GM12878 (cell line): ENCODE measurements at regions not wholly inside any gene's neighbourhood (a gene's known extent, or its start where the extent isn't known, plus 50 kb on each side); places are given as distances from the start of the nearest gene placed in this dataset.

Experiments
- ATAC-seq: fragments of 200-7000 bp; cut with Tn5 transposase; 3 replicates; pipeline ENCODE4 v1.9.1; 2020; ENCODE audit warnings: mild to moderate bottlenecking, moderate library complexity
- BruUV-seq: library from RNA; stranded (reverse); fragments of 400-500 nt; replicated peaks from 2 replicates; lab custom pipeline; 2021; lab: Mats Ljungman, UMichigan
- CTCF ChIA-PET: fragments of 300-600 bp; sonication (Branson Sonifier 250); formaldehyde crosslinking; extraction: SDS; loops from one replicate; lab custom pipeline; 2021; ENCODE audit warnings: inconsistent platforms; lab: Yijun Ruan, JAX
- POLR2A ChIA-PET: fragments of 350-600 bp; formaldehyde crosslinking; extraction: SDS; loops from one replicate; lab custom pipeline; 2021; ENCODE audit warnings: inconsistent platforms; lab: Charles Lee
- RAD21 ChIA-PET: fragments of 300-600 bp; sonication (Branson Sonifier 250); formaldehyde crosslinking; loops from one replicate; lab custom pipeline; 2023; ENCODE audit warnings: antibody characterized with exemption; ENCODE audit not compliant: unreplicated experiment; lab: Charles Lee
- SMC1A ChIA-PET: fragments of 300-600 bp; sonication (Branson Sonifier 250); formaldehyde crosslinking; loops from one replicate; lab custom pipeline; 2023; ENCODE audit not compliant: unreplicated experiment, uncharacterized antibody; lab: Charles Lee
- DNase-seq: peaks from one replicate; pipeline ENCODE4 v3.0.0-alpha.2; 2011; ENCODE audit warnings: low read depth, low spot score
- FAIRE-seq: peaks from 3 replicates; lab custom pipeline; 2011; peaks lifted over from hg19 to GRCh38; lab: Jason Lieb, UNC
- H2AFZ ChIP-seq: 2 replicates; pipeline ENCODE4 v1.6.0; 2011; ENCODE audit warnings: low read depth, low read length, control low read depth; ENCODE audit not compliant: control insufficient read depth
- H3K27ac ChIP-seq: 2 replicates; pipeline ENCODE4 v1.5.1; 2011; ENCODE audit warnings: control low read depth; ENCODE audit not compliant: control insufficient read depth, insufficient read depth
- H3K27me3 ChIP-seq, 2 experiments: replicated peaks in 1 of 2; 2 replicates each; pipeline versions ENCODE4 v1.6.0 to v1.6.1; 2011; ENCODE audit warnings: low read length in 1 of 2; ENCODE audit not compliant: control insufficient read depth in 2 of 2, insufficient read depth in 2 of 2
- H3K36me3 ChIP-seq, 2 experiments: 2 replicates each; pipeline ENCODE4 v1.5.1; 2011; ENCODE audit warnings: low read length in 1 of 2; ENCODE audit not compliant: control insufficient read depth in 2 of 2, insufficient read depth in 2 of 2
- H3K4me1 ChIP-seq: 2 replicates; pipeline ENCODE4 v1.6.1; 2011; ENCODE audit warnings: mild to moderate bottlenecking, low read length, moderate library complexity, mixed read lengths; ENCODE audit not compliant: control insufficient read depth, insufficient read depth
- H3K4me2 ChIP-seq: 2 replicates; pipeline ENCODE4 v1.6.0; 2011; ENCODE audit warnings: control low read depth; ENCODE audit not compliant: control insufficient read depth, insufficient read depth
- H3K4me3 ChIP-seq: fragments of 200-600 bp; sonication (generic); 2 replicates; pipeline ENCODE4 v1.5.1; 2016
- H3K79me2 ChIP-seq: 2 replicates; pipeline ENCODE4 v1.6.0; 2011; ENCODE audit warnings: low read length; ENCODE audit not compliant: control insufficient read depth, insufficient read depth
- H3K9ac ChIP-seq: 2 replicates; pipeline ENCODE4 v1.8.0; 2011; ENCODE audit warnings: low read length, control low read depth, mixed read lengths; ENCODE audit not compliant: control insufficient read depth, insufficient read depth
- H3K9me3 ChIP-seq: replicated peaks from 3 replicates; pipeline ENCODE4 v1.5.1; 2011; ENCODE audit warnings: mild to moderate bottlenecking, low read length; ENCODE audit not compliant: control insufficient read depth, insufficient read depth
- H4K20me1 ChIP-seq: 2 replicates; pipeline ENCODE4 v1.6.0; 2011; ENCODE audit not compliant: control insufficient read depth, insufficient read depth
- BACH1 ChIP-seq: fragments of 450-650 bp; IDR thresholded peaks from 2 replicates; pipeline ENCODE4 v1.6.1; 2017; ENCODE audit warnings: mild to moderate bottlenecking, borderline replicate concordance
- ELK1 ChIP-seq: IDR thresholded peaks from 2 replicates; pipeline ENCODE4 v1.6.1; 2012; ENCODE audit warnings: low read depth, low read length, improper control_type of control experiment
- KAT2A ChIP-seq: conservative IDR thresholded peaks from 2 replicates; pipeline ENCODE4 v1.6.1; 2011; ENCODE audit warnings: low read depth, low read length; ENCODE audit not compliant: control insufficient read depth
- NR2C2 ChIP-seq: IDR thresholded peaks from 2 replicates; pipeline ENCODE4 v1.6.1; 2011; ENCODE audit warnings: borderline replicate concordance, low read depth; ENCODE audit not compliant: control insufficient read depth, insufficient read length
- NRF1 ChIP-seq: conservative IDR thresholded peaks from 2 replicates; pipeline ENCODE4 v1.6.1; 2011; ENCODE audit warnings: mild to moderate bottlenecking, low read depth, low read length, improper control_type of control experiment
- POLR2A ChIP-seq: IDR thresholded peaks from 2 replicates; pipeline ENCODE4 v1.6.1; 2011; ENCODE audit warnings: low read depth, mild to moderate bottlenecking, low read length
- RBBP5 ChIP-seq: fragments of 200-600 bp; sonication (generic); conservative IDR thresholded peaks from 2 replicates; pipeline ENCODE4 v1.6.1; 2016
- RUNX3 ChIP-seq: IDR thresholded peaks from 2 replicates; pipeline ENCODE4 v1.6.1; 2012; ENCODE audit warnings: low read length, inconsistent platforms
- SMC3 ChIP-seq: IDR thresholded peaks from 2 replicates; pipeline ENCODE4 v1.6.1; 2011; ENCODE audit warnings: low read length, improper control_type of control experiment, borderline replicate concordance
- USF1 ChIP-seq: IDR thresholded peaks from 2 replicates; pipeline ENCODE4 v1.6.1; 2011; ENCODE audit warnings: borderline replicate concordance, low read depth, mild to moderate bottlenecking, moderate library complexity, mixed read lengths, low read length; ENCODE audit not compliant: insufficient read depth; ENCODE audit errors: extremely low read length
- USF2 ChIP-seq: IDR thresholded peaks from 2 replicates; pipeline ENCODE4 v1.6.1; 2011; ENCODE audit warnings: low read depth, low read length, improper control_type of control experiment, borderline replicate concordance
- ZNF217 ChIP-seq: fragments of 450-650 bp; IDR thresholded peaks from 2 replicates; pipeline ENCODE4 v1.6.1; 2017; ENCODE audit warnings: antibody characterized with exemption, mild to moderate bottlenecking
- WGBS: methylation state at CpG from one replicate; pipeline ENCODE4 v1.1.6; 2016; ENCODE audit warnings: low lambda C conversion rate; ENCODE audit not compliant: insufficient replicate concordance, insufficient coverage; ENCODE audit errors: missing lambda C conversion rate; 5-methylcytosine and 5-hydroxymethylcytosine counted together
- in situ Hi-C: fragments of 300-500 bp; cut with MboI; formaldehyde crosslinking; loops from 9 replicates; pipeline ENCODE4 v1.14.3; 2018; ENCODE audit warnings: mixed read lengths
- intact Hi-C: fragments of 100-400 bp; cut with micrococcal nuclease; formaldehyde crosslinking; loops from one replicate; pipeline ENCODE4 v1.14.2; 2022; ENCODE audit not compliant: unreplicated experiment
- TF ChIP-seq, protein P1 (sequence below): fragments of 450-650 bp; IDR thresholded peaks from 2 replicates; pipeline ENCODE4 v1.6.1; 2017; ENCODE audit warnings: borderline replicate concordance
- TF ChIP-seq, protein P2 (sequence below): fragments of 450-650 bp; conservative IDR thresholded peaks from 2 replicates; pipeline ENCODE4 v1.6.1; 2017; ENCODE audit warnings: mild to moderate bottlenecking, moderate library complexity
- TF ChIP-seq, protein P3 (sequence below): IDR thresholded peaks from 2 replicates; pipeline ENCODE4 v1.6.1; 2012; ENCODE audit warnings: mild to moderate bottlenecking, low read depth, low read length

DNA sequence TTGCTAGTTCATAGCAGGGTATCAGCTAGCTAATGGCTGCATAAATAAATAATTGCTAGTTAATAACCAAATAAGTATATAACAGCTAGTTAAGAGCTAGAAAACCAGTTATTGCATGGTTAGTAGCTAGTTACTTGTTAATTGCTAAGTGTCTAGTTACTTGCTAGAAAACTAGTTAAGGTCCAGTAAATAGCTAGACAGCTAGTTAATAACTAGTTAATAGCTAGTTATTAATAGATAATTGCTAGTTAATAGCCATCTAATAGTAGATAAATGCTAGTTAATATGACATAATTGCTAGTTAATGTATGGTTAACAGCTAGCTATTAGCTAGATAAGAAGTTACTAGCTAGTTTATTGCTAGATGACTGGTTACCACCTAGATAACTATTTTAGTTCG is 629.9 kb upstream of the CT83 start:
- ChIA-PET RAD21 (no interaction called here), POLR2A (no interaction called here), CTCF (interaction anchor here (0.9 kb wide), 1 partner anchor 11 kb away, joined by 4 read pairs; no protein-coding TSS in a partner anchor), SMC1A (interaction anchor here (0.7 to 1.3 kb wide), 7 partner anchors 9 to 184 kb away, joined by 3 to 5 read pairs (median 3); no protein-coding TSS in a partner anchor)
- Histone ChIP-seq H4K20me1 (no peaks in the 10 kb centered on the region), H3K4me3 (no peak overlapping the region), H3K27me3 (no peaks in the 10 kb centered on the region), H3K79me2 (no peaks in the 10 kb centered on the region), H3K4me1 (no peaks in the 10 kb centered on the region), H3K27ac (no peak overlapping the region), H3K9me3 (no peaks in the 10 kb centered on the region; the same call in 1 of the 3 replicates), H2AFZ (no peak overlapping the region), H3K9ac (no peak overlapping the region), H3K36me3 (no peaks in the 10 kb centered on the region), H3K4me2 (no peak overlapping the region)
- DNase-seq: no peak
- intact Hi-C loops: no loop called here
- in situ Hi-C loops: no loop called here
- 5% methylated on average over 1 of the region's 1 CpG for WGBS
- FAIRE-seq: peak; percentile 75
- ATAC-seq: no peak
- no TSS peak for BruUV-seq
- no peak for TF ChIP-seq USF1
- TF ChIP-seq RUNX3: no peak
- TF ChIP-seq, protein P1, sequence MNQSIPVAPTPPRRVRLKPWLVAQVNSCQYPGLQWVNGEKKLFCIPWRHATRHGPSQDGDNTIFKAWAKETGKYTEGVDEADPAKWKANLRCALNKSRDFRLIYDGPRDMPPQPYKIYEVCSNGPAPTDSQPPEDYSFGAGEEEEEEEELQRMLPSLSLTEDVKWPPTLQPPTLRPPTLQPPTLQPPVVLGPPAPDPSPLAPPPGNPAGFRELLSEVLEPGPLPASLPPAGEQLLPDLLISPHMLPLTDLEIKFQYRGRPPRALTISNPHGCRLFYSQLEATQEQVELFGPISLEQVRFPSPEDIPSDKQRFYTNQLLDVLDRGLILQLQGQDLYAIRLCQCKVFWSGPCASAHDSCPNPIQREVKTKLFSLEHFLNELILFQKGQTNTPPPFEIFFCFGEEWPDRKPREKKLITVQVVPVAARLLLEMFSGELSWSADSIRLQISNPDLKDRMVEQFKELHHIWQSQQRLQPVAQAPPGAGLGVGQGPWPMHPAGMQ: no peak
- TF ChIP-seq BACH1: no peak
- TF ChIP-seq USF2: no peak
- no peak for TF ChIP-seq NRF1
- no peak for TF ChIP-seq NR2C2
- TF ChIP-seq, protein P2, sequence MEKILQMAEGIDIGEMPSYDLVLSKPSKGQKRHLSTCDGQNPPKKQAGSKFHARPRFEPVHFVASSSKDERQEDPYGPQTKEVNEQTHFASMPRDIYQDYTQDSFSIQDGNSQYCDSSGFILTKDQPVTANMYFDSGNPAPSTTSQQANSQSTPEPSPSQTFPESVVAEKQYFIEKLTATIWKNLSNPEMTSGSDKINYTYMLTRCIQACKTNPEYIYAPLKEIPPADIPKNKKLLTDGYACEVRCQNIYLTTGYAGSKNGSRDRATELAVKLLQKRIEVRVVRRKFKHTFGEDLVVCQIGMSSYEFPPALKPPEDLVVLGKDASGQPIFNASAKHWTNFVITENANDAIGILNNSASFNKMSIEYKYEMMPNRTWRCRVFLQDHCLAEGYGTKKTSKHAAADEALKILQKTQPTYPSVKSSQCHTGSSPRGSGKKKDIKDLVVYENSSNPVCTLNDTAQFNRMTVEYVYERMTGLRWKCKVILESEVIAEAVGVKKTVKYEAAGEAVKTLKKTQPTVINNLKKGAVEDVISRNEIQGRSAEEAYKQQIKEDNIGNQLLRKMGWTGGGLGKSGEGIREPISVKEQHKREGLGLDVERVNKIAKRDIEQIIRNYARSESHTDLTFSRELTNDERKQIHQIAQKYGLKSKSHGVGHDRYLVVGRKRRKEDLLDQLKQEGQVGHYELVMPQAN: no peak
- no peak for TF ChIP-seq KAT2A
- TF ChIP-seq, protein P3, sequence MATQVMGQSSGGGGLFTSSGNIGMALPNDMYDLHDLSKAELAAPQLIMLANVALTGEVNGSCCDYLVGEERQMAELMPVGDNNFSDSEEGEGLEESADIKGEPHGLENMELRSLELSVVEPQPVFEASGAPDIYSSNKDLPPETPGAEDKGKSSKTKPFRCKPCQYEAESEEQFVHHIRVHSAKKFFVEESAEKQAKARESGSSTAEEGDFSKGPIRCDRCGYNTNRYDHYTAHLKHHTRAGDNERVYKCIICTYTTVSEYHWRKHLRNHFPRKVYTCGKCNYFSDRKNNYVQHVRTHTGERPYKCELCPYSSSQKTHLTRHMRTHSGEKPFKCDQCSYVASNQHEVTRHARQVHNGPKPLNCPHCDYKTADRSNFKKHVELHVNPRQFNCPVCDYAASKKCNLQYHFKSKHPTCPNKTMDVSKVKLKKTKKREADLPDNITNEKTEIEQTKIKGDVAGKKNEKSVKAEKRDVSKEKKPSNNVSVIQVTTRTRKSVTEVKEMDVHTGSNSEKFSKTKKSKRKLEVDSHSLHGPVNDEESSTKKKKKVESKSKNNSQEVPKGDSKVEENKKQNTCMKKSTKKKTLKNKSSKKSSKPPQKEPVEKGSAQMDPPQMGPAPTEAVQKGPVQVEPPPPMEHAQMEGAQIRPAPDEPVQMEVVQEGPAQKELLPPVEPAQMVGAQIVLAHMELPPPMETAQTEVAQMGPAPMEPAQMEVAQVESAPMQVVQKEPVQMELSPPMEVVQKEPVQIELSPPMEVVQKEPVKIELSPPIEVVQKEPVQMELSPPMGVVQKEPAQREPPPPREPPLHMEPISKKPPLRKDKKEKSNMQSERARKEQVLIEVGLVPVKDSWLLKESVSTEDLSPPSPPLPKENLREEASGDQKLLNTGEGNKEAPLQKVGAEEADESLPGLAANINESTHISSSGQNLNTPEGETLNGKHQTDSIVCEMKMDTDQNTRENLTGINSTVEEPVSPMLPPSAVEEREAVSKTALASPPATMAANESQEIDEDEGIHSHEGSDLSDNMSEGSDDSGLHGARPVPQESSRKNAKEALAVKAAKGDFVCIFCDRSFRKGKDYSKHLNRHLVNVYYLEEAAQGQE: no peak
- no peak for TF ChIP-seq ZNF217
- no peak for TF ChIP-seq SMC3
- no peak for TF ChIP-seq ELK1
- TF ChIP-seq RBBP5: no peak
- no peak for TF ChIP-seq POLR2A
